Mesendoderm (in vitro differentiated cells): ENCODE measurements at regions not wholly inside any gene's neighbourhood (a gene's known extent, or its start where the extent isn't known, plus 50 kb on each side); places are given as distances from the start of the nearest gene placed in this dataset.

ENCODE experiments used
- DNase-seq: peaks from one replicate; pipeline ENCODE4 v3.0.0; 2013
- H2AK5ac ChIP-seq: 2 replicates; pipeline ENCODE4 v1.6.1; 2013; ENCODE audit warnings: low read length, inconsistent platforms
- H2BK120ac ChIP-seq: 2 replicates; pipeline ENCODE4 v1.6.1; 2013; ENCODE audit warnings: low read depth, mild to moderate bottlenecking, low read length, moderate library complexity, mixed read lengths
- H2BK15ac ChIP-seq: replicated peaks from 2 replicates; pipeline ENCODE4 v1.6.1; 2013; ENCODE audit warnings: low read depth, mild to moderate bottlenecking, moderate library complexity
- H2BK5ac ChIP-seq: 2 replicates; pipeline ENCODE4 v1.6.1; 2013; ENCODE audit warnings: low read length, inconsistent platforms
- H3K18ac ChIP-seq: 2 replicates; pipeline ENCODE4 v1.6.1; 2013; ENCODE audit warnings: mild to moderate bottlenecking, low read length, mixed read lengths
- H3K23ac ChIP-seq: one replicate; pipeline ENCODE4 v1.6.1; 2013; ENCODE audit warnings: low read length
- H3K27ac ChIP-seq: 2 replicates; pipeline ENCODE4 v1.5.1; 2013; ENCODE audit warnings: low read depth, mild to moderate bottlenecking, inconsistent platforms, low read length, moderate library complexity
- H3K27me3 ChIP-seq: 2 replicates; pipeline ENCODE4 v1.6.1; 2013; ENCODE audit warnings: low read length, control low read depth, mild to moderate bottlenecking, inconsistent platforms; ENCODE audit not compliant: insufficient read depth, poor library complexity
- H3K36me3 ChIP-seq: 2 replicates; pipeline ENCODE4 v1.6.1; 2013; ENCODE audit warnings: low read length, inconsistent platforms; ENCODE audit not compliant: control insufficient read depth, insufficient read depth
- H3K4ac ChIP-seq: one replicate; pipeline ENCODE4 v1.6.1; 2013; ENCODE audit warnings: low read depth, mild to moderate bottlenecking, low read length, moderate library complexity
- H3K4me1 ChIP-seq: 2 replicates; pipeline ENCODE4 v1.6.1; 2013; ENCODE audit warnings: low read depth, low read length, inconsistent platforms; ENCODE audit not compliant: control insufficient read depth
- H3K4me2 ChIP-seq: 2 replicates; pipeline ENCODE4 v1.6.1; 2013; ENCODE audit warnings: low read length
- H3K4me3 ChIP-seq: 2 replicates; pipeline ENCODE4 v1.5.1; 2013; ENCODE audit warnings: mild to moderate bottlenecking, low read length
- H3K56ac ChIP-seq: one replicate; pipeline ENCODE4 v1.6.1; 2013; ENCODE audit warnings: low read length
- H3K79me1 ChIP-seq: 2 replicates; pipeline ENCODE4 v1.6.1; 2013; ENCODE audit warnings: low read length, inconsistent platforms
- H3K79me2 ChIP-seq: 2 replicates; pipeline ENCODE4 v1.6.1; 2013; ENCODE audit warnings: mild to moderate bottlenecking, low read length; ENCODE audit not compliant: control insufficient read depth, insufficient read depth
- H3K9ac ChIP-seq: 2 replicates; pipeline ENCODE4 v1.6.1; 2013; ENCODE audit warnings: low read length, inconsistent platforms
- H4K5ac ChIP-seq: one replicate; pipeline ENCODE4 v1.6.1; 2013; ENCODE audit warnings: low read length
- H4K8ac ChIP-seq: one replicate; pipeline ENCODE4 v1.6.1; 2013; ENCODE audit warnings: low read depth, mild to moderate bottlenecking, control low read depth, low read length, moderate library complexity
- WGBS: extraction: QIAGEN DNeasy Blood & Tissue Kit; methylation state at CpG from one replicate; pipeline ENCODE4 v1.1.7; 2013; ENCODE audit warnings: low lambda C conversion rate, missing lambda C conversion rate; ENCODE audit not compliant: insufficient coverage; ENCODE audit errors: extremely low coverage; 5-methylcytosine and 5-hydroxymethylcytosine counted together

DNA sequence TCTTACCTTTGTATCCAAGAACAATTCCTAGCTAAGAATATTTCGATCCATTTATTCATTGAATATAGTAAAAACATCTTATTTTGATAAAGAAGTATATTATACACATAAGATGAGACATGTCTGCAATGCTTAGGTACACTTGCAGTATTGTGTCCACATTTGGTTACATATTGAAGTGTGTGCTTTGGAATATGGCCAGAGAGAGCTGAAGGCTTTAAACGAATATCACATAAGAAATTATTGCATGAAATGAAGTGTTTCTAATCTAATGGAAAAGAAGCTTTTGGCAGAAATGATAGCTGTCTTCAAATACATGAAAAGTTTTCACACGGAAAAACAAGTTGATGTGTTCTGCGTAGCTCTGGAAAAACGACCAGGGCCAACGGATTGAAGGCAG, 516.1 kb upstream of the ZFP42 start:
- H2BK15ac ChIP-seq, result no peak overlapping the region
- no CpG with 5 or more reads among the region's 6 CpGs for WGBS
- no peak overlapping the region for H3K18ac ChIP-seq
- H2BK5ac ChIP-seq, result no peak overlapping the region
- H3K27ac ChIP-seq, result no peak overlapping the region
- H3K56ac ChIP-seq, result no peak overlapping the region
- H3K23ac ChIP-seq, result no peak overlapping the region
- no peak for DNase-seq
- no peaks in the 10 kb centered on the region for H3K79me2 ChIP-seq
- H3K4me3 ChIP-seq, result no peak overlapping the region
- no peak overlapping the region for H2AK5ac ChIP-seq
- H2BK120ac ChIP-seq, result no peak overlapping the region
- H4K8ac ChIP-seq, result no peak overlapping the region
- no peak overlapping the region for H3K4me2 ChIP-seq
- no peak overlapping the region for H3K9ac ChIP-seq
- no peaks in the 10 kb centered on the region for H3K36me3 ChIP-seq
- no peak overlapping the region for H4K5ac ChIP-seq
- H3K27me3 ChIP-seq, result no peaks in the 10 kb centered on the region
- no peaks in the 10 kb centered on the region for H3K79me1 ChIP-seq
- no peaks in the 10 kb centered on the region for H3K4me1 ChIP-seq
- no peak overlapping the region for H3K4ac ChIP-seq

DNA sequence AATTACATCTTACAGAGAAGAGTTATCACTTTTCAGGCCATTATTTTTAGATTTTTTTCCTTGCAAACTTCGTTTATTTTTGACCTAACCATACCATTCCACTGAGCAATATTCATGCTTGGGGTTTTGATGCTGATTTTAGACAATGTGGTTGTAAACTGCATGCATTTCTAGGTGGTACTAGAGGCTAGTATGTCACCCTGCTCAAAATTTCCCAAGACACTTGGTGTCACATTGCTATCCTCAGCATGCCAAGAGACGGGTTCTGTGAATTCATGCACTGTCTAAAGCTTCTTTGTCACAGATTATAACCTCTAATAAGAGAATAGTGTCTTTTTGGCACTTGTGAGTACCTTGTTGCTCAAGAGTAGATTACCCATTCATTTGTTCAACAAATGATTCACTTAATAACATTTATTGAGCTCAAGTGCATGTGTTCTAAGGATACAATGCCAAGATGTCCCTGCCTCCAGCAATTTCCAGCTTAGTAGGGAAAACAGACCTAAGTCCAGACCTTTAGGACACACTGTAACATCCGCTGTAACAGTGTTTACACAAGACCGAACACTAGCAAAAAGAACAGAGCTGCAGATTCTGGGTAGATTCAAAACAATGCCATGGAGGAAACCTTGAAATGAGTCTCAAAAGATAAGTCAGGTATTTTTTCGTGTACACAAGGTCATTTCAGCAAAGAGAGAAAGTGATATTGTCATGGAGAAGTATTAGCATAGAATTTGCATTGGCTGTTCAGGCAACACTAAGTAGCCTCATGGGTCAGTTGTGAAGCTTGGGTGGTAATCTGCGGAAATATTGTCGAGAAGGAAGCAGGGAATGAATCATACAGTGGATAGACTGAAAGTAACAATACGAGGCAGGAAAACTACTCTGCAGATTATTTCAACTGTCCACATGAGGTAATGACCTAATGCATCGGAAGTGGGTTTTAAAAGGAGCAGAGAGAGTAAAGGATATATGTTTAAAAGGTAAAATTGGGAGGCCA, 515.1 kb upstream of the ZFP42 start:
- no peak overlapping the region for H3K4me2 ChIP-seq
- no peak overlapping the region for H3K23ac ChIP-seq
- no peak overlapping the region for H2BK5ac ChIP-seq
- no peak for DNase-seq
- H2BK15ac ChIP-seq, result no peak overlapping the region
- H3K9ac ChIP-seq, result no peak overlapping the region
- no peak overlapping the region for H2BK120ac ChIP-seq
- no peaks in the 10 kb centered on the region for H3K79me2 ChIP-seq
- no peak overlapping the region for H3K4me3 ChIP-seq
- H3K27me3 ChIP-seq, result no peaks in the 10 kb centered on the region
- no peaks in the 10 kb centered on the region for H3K4me1 ChIP-seq
- H3K36me3 ChIP-seq, result no peaks in the 10 kb centered on the region
- no peak overlapping the region for H3K4ac ChIP-seq
- no peak overlapping the region for H2AK5ac ChIP-seq
- no peak overlapping the region for H3K56ac ChIP-seq
- H3K18ac ChIP-seq, result no peak overlapping the region
- H3K27ac ChIP-seq, result no peak overlapping the region
- whole genome bisulfite sequencing, result no CpG with 5 or more reads among the region's 9 CpGs
- H4K5ac ChIP-seq, result no peak overlapping the region
- H4K8ac ChIP-seq, result no peak overlapping the region
- H3K79me1 ChIP-seq, result no peaks in the 10 kb centered on the region

GRCh38 chr4:187484186-187484585, 511.4 kb upstream of the ZFP42 start:
- H3K79me2 ChIP-seq, result no peaks in the 10 kb centered on the region
- H3K4ac ChIP-seq, result no peak overlapping the region
- no peak overlapping the region for H3K4me2 ChIP-seq
- no peak overlapping the region for H3K9ac ChIP-seq
- H4K5ac ChIP-seq, result no peak overlapping the region
- no peaks in the 10 kb centered on the region for H3K36me3 ChIP-seq
- no peak overlapping the region for H3K56ac ChIP-seq
- H3K18ac ChIP-seq, result no peak overlapping the region
- no peak overlapping the region for H2BK15ac ChIP-seq
- H3K4me1 ChIP-seq, result no peaks in the 10 kb centered on the region
- no peak overlapping the region for H3K4me3 ChIP-seq
- H2BK5ac ChIP-seq, result no peak overlapping the region
- H3K23ac ChIP-seq, result no peak overlapping the region
- WGBS, result no CpG with 5 or more reads among the region's 6 CpGs
- H3K79me1 ChIP-seq, result no peaks in the 10 kb centered on the region
- H3K27ac ChIP-seq, result no peak overlapping the region
- no peak overlapping the region for H2BK120ac ChIP-seq
- H3K27me3 ChIP-seq, result no peaks in the 10 kb centered on the region
- H4K8ac ChIP-seq, result no peak overlapping the region
- no peak overlapping the region for H2AK5ac ChIP-seq
- no peak for DNase-seq

- Histone ChIP-seq H3K27ac (no peak overlapping the region), H2BK120ac (no peak overlapping the region), H4K5ac (no peak overlapping the region), H3K23ac (no peak overlapping the region), H3K4me1 (no peaks in the 10 kb centered on the region), H3K4ac (no peak overlapping the region), H3K27me3 (no peaks in the 10 kb centered on the region), H3K18ac (no peak overlapping the region), H3K79me1 (no peaks in the 10 kb centered on the region), H3K36me3 (no peaks in the 10 kb centered on the region), H3K56ac (no peak overlapping the region), H3K9ac (no peak overlapping the region), H3K79me2 (no peaks in the 10 kb centered on the region), H2BK5ac (no peak overlapping the region), H2AK5ac (no peak overlapping the region), H3K4me3 (no peak overlapping the region), H4K8ac (no peak overlapping the region), H3K4me2 (no peak overlapping the region), H2BK15ac (no peak overlapping the region)
- DNase-seq, result no peak
- WGBS, result no CpG with 5 or more reads among the region's 2 CpGs
Measured at GRCh38 chr4:187485676-187486075, 509.9 kb upstream of the ZFP42 start.

GRCh38 chr4:187491286-187491685, 504.3 kb upstream of the ZFP42 start:
- Histone ChIP-seq H2BK5ac (no peak overlapping the region), H3K27ac (no peak overlapping the region), H2AK5ac (no peak overlapping the region), H3K23ac (no peak overlapping the region), H4K5ac (no peak overlapping the region), H3K79me2 (no peaks in the 10 kb centered on the region), H2BK15ac (no peak overlapping the region), H3K4me2 (no peak overlapping the region), H3K9ac (no peak overlapping the region), H3K4ac (no peak overlapping the region), H3K36me3 (no peaks in the 10 kb centered on the region), H3K18ac (no peak overlapping the region), H3K56ac (no peak overlapping the region), H3K4me1 (no peaks in the 10 kb centered on the region), H2BK120ac (no peak overlapping the region), H4K8ac (no peak overlapping the region), H3K79me1 (no peaks in the 10 kb centered on the region), H3K4me3 (no peak overlapping the region), H3K27me3 (no peaks in the 10 kb centered on the region)
- no CpG with 5 or more reads among the region's 5 CpGs for WGBS
- DNase-seq, result no peak
